ENCODE measurements at regions not wholly inside any gene's neighbourhood (a gene's known extent, or its start where the extent isn't known, plus 50 kb on each side); places are given as distances from the start of the nearest gene placed in this dataset.
"Not testable (repeated sequence)": the region's sequence is repeated elsewhere in the genome, so short reads cannot be mapped to it uniquely, and the experiment has no call there.

DNA sequence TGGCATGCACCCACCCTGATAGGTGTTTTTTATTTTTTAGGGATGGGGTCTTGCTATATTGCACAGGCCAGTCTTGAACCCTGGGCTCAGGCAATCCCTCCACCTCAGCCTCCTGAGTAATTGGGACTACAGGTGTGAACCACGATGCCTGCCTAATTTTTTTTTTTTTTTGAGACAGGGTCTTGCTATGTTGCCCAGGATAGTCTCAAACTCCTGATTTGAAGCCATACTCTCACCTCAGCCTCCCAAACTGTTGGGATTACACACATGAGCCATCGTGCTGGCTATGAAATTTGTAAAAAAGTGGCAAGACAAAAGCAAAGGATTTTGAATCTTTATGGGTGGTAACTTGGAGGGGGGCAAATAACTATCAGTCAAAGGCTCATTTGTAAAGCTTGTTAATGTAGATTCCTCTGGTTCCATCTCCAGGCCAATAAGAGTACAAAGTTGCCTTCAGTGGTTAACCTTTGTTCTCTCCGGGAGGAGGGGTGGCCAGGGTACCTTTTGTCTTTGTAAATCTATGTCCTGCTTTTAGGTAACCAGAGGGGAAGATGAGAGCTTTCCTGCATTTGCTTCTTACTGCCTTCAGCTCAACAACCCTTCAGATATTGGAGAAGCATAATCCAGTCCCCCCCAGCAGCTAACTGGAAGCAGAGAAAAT lies 372.0 kb upstream of the JARID2 start:
- ChIA-PET CTCF (interaction anchor here (1.5 kb wide), 1 partner anchor 13 kb away, joined by 4 read pairs; no protein-coding TSS in a partner anchor), POLR2A (interaction anchor here (1.4 to 2.6 kb wide), 2 partner anchors 12 to 15 kb away, joined by 4 to 12 read pairs; no protein-coding TSS in a partner anchor)

DNA sequence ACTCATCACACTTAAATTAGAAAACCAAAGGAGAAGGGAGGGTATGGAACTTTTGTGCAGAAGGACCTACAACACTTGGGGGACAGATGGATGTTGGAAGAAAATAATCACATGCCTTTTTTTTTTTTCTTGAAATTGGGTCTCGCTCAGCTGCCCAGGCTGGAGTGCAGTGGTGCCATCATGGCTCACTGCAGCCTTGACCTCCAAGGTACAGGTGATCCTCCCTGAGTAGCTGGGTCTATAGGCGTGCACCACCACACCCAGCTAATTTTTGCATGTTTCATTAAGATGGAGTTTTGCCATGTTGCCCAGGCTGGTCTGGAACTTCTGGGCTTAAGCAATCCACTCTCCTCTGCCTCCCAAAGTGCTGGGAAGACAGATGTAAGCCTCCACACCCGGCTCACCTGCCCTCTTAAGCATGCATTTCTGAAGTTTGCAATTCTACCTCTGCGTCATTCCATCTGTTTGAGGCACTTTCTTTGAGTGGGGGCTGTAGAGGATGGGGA lies 370.8 kb upstream of the JARID2 start:
- ChIA-PET POLR2A (interaction anchor here (0.6 to 2.6 kb wide), 4 partner anchors 16 to 371 kb away, joined by 3 to 12 read pairs (median 6); partner anchors contain the start of gene JARID2), CTCF (no interaction called here)

DNA sequence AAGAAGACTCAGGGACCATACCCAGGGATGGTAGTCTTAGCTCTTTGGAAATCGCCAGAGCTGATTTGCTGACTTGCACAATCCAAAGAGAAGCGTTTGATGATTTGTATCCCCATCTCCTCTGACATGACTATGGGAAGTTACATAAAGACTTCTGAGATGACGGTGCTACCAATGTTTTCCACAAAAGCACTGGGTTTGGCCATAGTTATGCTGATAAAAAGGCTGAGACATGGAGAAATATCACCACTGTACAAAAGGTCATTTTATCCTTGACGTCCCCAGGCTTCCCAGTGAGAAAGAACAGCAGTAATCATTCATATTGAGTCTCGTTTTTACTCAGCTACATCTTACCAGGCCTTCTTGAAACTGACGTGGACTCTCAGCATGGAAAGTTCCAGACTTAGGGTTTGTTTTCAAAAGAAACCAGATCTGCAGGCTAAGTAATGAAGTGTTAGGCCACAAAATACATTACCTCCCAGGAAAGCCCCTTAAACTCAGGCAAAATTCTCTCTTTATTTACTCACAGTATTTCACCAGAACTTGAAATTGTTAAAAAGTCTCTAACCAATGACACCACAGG lies 370.3 kb upstream of the JARID2 start:
- ChIA-PET POLR2A (interaction anchor here (0.6 to 2.6 kb wide), 5 partner anchors 17 to 370 kb away, joined by 3 to 12 read pairs (median 10); partner anchors contain the start of gene JARID2), CTCF (interaction anchor here (1.3 kb wide), 1 partner anchor 8 kb away, joined by 3 read pairs; no protein-coding TSS in a partner anchor)

DNA sequence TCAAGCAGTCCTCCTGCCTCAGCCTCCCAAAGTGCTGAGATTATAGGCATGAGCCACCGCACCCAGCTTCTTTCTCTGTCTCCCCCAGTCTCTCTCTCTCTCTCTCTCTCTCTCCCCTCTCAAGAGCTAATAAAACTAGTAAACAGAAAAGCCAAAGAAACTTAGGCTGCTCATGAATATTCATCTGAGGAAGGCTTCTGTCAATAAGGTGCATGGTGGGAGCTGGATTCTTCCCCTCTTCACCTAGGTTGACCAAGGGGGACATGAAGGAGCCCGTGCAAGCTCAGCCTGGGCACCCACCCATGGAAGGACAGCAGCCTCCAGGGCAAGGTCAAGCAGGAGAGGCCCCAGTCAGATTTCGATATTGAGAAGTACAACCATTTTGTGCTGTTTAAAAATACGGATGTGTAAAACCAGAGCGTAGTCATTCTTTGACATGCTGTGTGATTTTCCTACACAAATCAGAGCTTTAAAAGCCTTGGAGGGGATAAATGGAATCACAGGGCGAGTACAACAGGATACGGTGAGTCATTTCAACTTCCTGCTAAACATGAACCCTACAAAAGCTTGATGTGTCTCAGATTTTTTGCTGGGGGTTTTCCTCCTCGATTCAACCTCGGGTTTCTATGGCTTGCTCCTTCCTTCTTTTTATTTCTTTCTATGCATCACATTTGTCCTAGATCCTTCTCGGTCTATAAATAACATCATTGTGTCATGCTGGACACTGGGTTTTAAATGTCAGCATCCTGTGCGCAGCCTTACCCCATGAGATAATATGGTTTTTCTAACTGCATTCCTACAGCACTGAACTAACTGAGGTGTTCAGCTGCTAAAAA lies 368.9 kb upstream of the JARID2 start:
- POLR2A ChIA-PET: interaction anchor here (0.6 to 1.4 kb wide), 10 partner anchors 28 to 376 kb away, joined by 3 to 10 read pairs (median 3); no protein-coding TSS in a partner anchor

DNA sequence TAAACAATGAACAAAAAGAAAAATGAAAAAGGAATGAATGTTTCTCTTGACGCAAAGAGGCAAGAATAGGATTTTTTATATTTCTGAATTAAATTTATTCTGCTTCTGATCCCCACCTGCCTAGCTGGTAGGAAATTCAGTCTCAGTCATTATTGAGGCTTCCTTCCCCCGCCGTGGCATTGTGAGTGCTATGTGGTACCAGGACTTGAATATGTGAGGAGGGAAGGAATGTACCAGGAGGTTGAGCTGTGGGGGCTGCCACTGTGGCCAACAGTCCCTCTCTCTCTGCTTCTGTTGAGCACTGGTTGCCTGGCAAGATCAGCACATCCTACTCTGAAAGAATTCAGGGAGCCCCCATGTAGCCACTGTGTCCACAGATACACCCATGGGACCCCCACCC lies 368.1 kb upstream of the JARID2 start:
- ChIA-PET POLR2A (interaction anchor here (0.7 to 1.2 kb wide), 4 partner anchors 57 to 368 kb away, joined by 3 to 7 read pairs (median 3); no protein-coding TSS in a partner anchor), CTCF (interaction anchor here (0.7 to 1.1 kb wide), 2 partner anchors 18 to 161 kb away, joined by 4 read pairs; no protein-coding TSS in a partner anchor)

More for the DNA sequence above, 368.9 kb upstream of the JARID2 start:
- CTCF ChIA-PET: interaction anchor here (0.6 to 1.3 kb wide), 6 partner anchors 9 to 370 kb away, joined by 3 to 4 read pairs (median 3); no protein-coding TSS in a partner anchor

DNA sequence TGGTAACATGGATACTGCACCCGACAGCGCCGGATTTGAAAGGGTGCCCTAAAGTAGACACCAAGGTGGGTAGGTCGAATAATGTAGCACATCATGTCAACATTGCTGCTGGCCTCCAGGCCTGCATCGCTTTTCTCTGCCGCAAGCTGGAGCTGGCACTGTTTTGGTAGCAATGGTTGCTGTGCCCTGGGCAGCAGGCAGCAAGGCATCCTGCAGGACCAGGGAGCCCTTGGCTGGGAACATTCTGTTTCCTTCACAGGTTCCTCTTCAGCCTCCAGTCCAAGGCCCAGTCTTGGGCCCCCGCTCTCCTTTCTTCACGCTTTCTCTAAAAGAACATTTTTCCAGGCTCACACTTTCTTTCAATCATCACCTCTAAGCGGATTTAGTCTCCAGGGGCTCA lies 365.8 kb upstream of the JARID2 start:
- CTCF ChIA-PET: no interaction called here
- POLR2A ChIA-PET: no interaction called here

DNA sequence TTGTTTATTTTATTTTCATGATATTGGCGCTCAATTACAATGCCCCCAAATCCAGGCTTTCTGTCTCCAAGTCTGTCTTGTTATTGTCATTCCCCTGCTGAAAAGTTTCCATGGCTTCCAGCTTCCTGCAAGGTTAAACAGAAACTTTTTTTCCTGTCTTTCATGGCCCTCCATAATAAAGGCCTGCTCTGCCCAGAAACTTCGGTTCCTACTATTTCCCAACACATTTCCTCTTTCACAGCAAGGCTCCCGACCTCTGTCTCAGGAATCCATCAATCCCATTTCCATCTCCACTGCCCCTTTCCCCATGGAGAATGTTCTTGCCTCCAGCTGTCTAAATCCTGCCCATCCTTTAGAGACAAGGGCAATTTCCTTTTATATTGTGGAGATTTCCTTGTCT lies 365.2 kb upstream of the JARID2 start:
- ChIA-PET CTCF (interaction anchor here (0.7 kb wide), 1 partner anchor 159 kb away, joined by 3 read pairs; no protein-coding TSS in a partner anchor), POLR2A (interaction anchor here (0.7 kb wide), 1 partner anchor 69 kb away, joined by 3 read pairs; no protein-coding TSS in a partner anchor)

DNA sequence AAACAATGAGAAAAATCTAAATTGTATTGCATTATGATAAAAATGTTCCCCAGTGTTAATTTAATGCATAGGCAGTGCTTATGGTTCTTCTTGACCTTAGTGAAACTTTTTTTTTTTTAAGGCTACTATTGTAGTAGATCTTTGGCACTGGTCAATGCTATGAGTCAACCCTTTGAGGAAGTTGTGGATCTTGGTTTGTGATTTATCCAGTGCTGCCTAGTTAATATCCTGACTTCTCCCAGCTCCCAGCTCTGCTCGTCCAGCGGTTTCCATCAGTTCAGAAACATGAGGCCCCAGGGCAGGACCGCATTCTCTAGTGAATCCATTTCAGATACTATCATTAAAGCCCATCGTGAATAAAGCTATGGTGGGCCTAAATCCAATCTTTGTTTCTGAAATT lies 364.5 kb upstream of the JARID2 start:
- ChIA-PET POLR2A (no interaction called here), CTCF (interaction anchor here (0.7 kb wide), 1 partner anchor 160 kb away, joined by 3 read pairs; no protein-coding TSS in a partner anchor)

DNA sequence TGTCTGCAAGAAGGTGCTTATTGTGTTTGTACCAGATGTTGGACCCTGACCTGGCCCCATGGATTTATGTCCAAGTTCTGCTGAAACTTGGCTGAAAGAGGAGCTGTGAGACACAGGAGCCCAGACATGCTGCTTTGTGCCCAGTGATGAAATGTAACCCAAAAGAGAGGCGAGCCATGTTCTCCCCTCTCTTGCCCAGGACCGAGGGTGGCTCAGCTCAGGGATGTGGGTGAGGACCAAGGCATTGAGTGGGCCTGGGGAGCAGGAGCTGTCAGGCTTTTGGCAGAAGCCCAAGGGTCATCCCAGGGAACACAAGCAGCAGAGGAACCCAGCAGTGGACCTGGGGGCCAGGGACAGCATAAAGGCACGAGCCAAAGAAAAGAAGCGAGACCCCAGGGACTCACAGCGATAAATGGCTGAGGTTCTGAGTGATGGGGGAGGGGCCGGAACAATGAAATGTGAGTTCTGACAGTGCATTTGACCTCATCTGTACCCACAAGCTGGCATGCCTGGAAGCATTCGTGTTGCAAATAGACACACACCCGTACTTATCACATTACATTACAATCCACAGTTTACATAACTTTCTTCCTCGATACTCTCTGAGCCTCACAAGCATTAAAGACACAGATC lies 363.4 kb upstream of the JARID2 start:
- ChIA-PET POLR2A (no interaction called here), CTCF (no interaction called here)

DNA sequence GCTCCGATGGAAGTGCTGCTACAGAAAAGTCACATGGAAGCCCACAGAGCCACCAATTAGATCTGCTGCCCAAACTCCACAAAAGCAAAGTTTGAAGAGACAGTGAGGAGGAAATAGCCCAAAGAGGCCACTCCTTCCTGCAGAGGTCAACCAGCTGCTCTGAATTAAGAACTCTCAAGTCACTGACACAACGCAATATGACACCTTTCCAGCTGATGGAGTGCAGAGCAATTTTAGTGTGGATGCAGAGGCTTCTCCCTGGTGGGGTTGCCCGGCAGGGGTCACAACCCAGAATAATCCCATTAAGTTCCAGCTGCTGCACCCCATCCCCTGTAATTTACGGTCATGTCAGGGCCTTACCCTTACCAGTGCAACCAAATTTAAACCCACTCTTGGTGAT lies 361.9 kb upstream of the JARID2 start:
- ChIA-PET POLR2A (no interaction called here), CTCF (no interaction called here)

DNA sequence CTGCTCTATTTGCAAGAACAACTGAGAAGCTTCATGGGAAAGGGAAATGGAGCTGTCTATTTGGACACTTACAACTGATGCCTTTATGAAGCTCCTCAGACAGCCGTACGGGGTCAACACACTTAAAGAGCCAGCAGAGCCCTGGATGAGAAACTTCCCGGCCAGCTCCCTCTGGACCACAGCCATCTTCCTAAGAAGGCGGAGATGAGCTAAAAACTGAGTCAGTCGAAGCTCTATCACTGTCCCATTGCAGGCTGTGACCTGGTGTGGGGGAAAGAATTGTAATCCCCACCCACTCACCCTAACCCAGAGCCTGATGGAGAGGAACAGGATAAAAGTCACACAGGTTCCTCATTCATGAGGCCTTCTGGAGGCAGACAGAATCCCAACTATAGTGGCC lies 360.4 kb upstream of the JARID2 start:
- ChIA-PET CTCF (interaction anchor here (0.8 kb wide), 1 partner anchor 301 kb away, joined by 3 read pairs; no protein-coding TSS in a partner anchor), POLR2A (interaction anchor here (0.5 kb wide), 1 partner anchor 29 kb away, joined by 3 read pairs; no protein-coding TSS in a partner anchor)

DNA sequence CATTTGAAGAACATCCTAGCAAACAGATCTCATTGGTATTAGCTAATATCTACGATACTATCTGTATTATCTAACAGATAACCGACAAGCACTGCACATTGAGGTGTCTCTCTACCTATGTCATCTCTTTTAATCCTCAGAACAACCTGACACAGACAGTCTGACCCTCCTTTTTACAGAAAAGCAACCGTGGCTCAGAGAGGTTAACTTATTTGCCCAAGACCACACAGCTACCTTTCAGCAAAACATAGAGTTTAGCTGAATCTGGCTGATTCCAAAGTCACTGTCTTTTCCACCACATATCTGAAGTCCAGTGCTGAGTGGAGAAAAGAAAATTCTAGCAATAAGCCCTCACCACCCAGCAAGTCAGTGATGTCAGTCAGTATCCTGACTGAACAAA lies 358.7 kb upstream of the JARID2 start:
- ChIA-PET CTCF (no interaction called here), POLR2A (no interaction called here)

DNA sequence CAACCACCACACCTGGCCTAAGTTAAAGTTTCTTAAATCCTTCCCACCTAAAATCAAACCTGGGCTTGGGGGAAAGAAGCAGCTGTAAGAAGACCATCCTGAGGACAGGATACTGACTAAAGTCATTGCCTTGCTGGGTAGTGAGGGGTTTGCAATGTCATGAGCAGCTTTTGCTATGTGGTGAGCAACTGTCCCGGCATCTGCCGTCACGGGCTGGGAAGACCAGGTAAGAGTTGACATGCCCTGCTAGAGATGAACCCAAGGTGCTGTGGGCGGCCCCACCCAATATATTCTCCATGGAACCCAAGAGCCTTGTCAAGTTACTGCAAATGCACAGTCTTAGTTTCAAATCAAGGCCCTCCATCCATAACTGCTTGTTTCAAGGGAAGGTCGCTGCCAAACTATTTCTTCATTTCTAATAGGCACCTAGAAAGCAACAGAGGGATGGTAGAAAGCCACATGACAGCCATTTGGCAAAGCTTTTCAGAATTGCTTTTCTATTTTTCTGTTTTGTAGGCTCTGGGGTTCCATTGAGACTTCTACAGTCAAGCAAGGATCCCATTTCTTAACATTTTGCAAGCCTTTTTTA lies 357.8 kb upstream of the JARID2 start:
- ChIA-PET POLR2A (no interaction called here), CTCF (interaction anchor here (0.6 kb wide), 1 partner anchor 19 kb away, joined by 3 read pairs; no protein-coding TSS in a partner anchor)

DNA sequence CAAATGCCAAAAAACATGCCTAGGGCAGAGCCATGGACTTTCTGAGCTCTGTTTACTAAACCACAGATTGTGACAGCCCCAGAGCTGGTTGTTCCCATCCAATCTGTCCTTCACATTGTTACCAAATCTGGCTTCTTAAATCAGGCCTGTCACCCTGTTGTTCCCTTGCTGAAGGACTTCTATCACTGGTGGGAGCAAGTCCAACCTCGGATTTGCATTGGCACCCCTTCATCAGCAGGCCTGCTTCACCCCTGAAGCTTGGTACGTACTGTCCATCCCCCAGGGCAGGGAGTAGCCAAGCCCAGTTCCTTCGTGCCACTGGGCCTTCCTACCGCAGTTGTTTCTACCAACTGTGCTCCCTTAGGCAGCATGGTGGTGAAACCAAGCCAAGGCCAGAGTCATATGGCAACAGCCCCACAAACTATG lies 357.3 kb upstream of the JARID2 start:
- POLR2A ChIA-PET: no interaction called here
- CTCF ChIA-PET: no interaction called here

DNA sequence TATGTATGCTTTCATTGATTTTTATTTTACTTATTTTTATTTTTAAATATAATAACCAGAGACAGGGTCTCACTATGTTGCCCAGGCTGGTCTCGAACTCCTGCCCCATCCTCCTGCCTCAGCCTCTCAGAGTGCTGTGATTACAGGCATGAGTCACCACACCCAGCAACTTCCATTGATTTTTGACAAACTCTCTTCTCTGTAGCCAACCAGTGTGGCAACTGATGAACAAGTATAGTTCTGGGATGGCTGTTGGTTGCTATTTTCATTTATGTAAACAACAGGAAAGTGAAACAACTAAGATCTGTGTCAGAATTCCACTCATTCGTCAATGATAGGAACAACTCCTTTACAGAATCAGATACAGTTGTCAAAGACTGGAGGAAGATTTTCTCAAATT lies 356.7 kb upstream of the JARID2 start:
- ChIA-PET POLR2A (no interaction called here), CTCF (no interaction called here)

DNA sequence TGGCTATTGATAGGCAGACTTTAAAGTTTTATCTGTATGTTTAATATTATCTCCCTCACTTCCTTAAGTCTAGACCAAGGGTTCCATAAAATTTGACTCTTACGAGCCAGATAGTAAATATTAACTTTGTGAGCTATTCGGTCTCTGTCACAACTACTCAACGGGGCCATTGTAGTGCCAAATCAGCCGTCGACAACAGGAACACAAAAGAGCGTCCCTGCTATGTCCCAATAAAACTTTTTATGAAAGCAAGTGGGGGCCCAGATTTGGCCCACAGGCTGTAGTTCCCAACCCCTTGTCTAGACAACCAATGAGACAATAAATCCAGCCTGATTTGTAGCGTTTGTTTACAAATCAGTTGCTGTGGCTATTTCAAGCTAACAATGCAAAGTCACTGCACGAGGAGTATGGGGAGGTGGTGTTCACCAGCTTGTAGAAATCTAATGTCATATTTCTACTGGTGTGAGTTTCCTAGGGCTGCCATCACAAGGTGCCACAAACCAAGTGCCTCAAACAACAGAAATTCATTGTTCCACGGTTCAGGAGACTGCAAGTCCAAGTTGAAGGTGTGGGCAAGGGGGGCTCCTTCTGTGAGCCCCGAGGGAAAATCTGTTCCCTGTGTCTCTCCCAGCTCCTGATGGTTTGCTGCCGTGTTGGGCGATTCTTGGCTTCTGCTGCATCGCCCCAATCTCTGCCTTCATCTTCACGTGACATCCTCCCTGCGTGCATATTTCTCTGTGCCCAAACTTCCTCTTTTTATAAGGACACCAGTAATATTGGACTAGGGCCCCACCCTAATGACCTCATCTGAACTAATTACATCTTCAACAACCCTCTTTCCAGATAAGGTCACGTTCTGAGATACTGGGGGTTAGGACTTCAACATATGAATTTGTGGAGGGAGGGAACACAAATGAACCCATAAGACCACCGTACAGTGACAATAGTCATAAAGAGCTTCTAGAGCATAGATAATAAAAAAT lies 356.0 kb upstream of the JARID2 start:
- CTCF ChIA-PET: no interaction called here
- POLR2A ChIA-PET: no interaction called here

DNA sequence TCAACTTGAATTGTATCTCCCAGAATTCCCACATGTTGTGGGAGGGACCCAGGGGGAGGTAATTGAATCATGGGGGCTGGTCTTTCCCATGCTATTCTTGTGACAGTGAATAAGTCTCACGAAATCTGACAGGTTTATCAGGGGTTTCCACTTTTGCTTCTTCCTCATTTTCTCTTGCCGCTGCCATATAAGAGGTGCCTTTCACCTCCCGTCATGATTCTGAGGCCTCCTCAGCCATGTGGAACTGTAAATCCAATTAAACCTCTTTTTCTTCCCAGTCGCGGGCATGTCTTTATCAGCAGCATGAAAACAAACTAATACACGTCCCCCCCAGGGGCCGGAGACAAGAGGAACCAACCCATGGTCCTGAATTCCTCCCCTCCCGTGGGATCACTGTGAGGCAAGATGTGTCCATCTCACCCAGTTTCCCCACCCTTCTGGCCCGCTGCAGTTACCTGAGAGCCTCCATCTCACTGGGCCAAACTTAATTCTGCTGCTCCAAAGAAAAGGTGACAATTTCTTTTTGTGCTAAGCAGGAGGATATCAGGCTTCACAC lies 354.0 kb upstream of the JARID2 start:
- POLR2A ChIA-PET, CTCF ChIA-PET: not testable (repeated sequence)
